Colonic mucosa (tissue), 4 donors: ENCODE measurements at regions not wholly inside any gene's neighbourhood (a gene's known extent, or its start where the extent isn't known, plus 50 kb on each side); places are given as distances from the start of the nearest gene placed in this dataset.

ENCODE experiments used
- DNase-seq: peaks from one replicate; pipeline ENCODE4 v3.0.0-alpha.2; 2020
- H3K27ac ChIP-seq: fragments of 200-600 bp; one replicate; pipeline ENCODE4 v1.8.0; 2021
- H3K27me3 ChIP-seq: fragments of 200-600 bp; one replicate; pipeline ENCODE4 v1.8.0; 2021
- H3K36me3 ChIP-seq: fragments of 200-600 bp; one replicate; pipeline ENCODE4 v1.8.0; 2021
- H3K4me1 ChIP-seq: fragments of 200-600 bp; one replicate; pipeline ENCODE4 v1.8.0; 2021; ENCODE audit warnings: mild to moderate bottlenecking
- H3K4me3 ChIP-seq: fragments of 200-600 bp; one replicate; pipeline ENCODE4 v1.8.0; 2021
- H3K9ac ChIP-seq, 2 donors: one replicate each; pipeline ENCODE4 v1.7.0; 2013; ENCODE audit warnings: control low read depth in 2 of 2, low read depth in 2 of 2, low read length in 2 of 2
- H3K9me3 ChIP-seq: fragments of 200-600 bp; one replicate; pipeline ENCODE4 v1.8.0; 2021
- CTCF ChIP-seq: fragments of 200-600 bp; IDR thresholded peaks from one replicate; pipeline ENCODE4 v1.8.0; 2022; ENCODE audit warnings: antibody characterized with exemption, mild to moderate bottlenecking
- intact Hi-C: fragments of 100-400 bp; cut with DNase I; formaldehyde crosslinking; loops from one replicate; pipeline ENCODE4 v1.14.1; 2022
- donor health status: healthy.
- donor health status: DM: no; HTN: no; CAD: no.
- donor health status: DM: no; HTN: no; CAD: no.

- Histone ChIP-seq H3K4me3 (no peak overlapping the region), H3K27ac (no peak overlapping the region), H3K4me1 (no peaks in the 10 kb centered on the region), H3K9ac (no peak overlapping the region), H3K9me3 (no peaks in the 10 kb centered on the region), H3K27me3 (no peaks in the 10 kb centered on the region), H3K36me3 (no peaks in the 10 kb centered on the region)
- no peak for DNase-seq
- intact Hi-C loops: no loop called here
- TF ChIP-seq CTCF: no peak
Measured at GRCh38 chr3:160124224-160124623, 101.0 kb upstream of the C3orf80 start.

- Histone ChIP-seq H3K9me3 (no peaks in the 10 kb centered on the region), H3K27me3 (no peaks in the 10 kb centered on the region), H3K27ac (no peak overlapping the region), H3K4me1 (no peaks in the 10 kb centered on the region), H3K4me3 (no peak overlapping the region), H3K36me3 (no peaks in the 10 kb centered on the region), H3K9ac (no peak overlapping the region)
- no peak for TF ChIP-seq CTCF
- no peak for DNase-seq
- intact Hi-C loops: no loop called here
Measured at GRCh38 chr3:160125258-160125657, 100.0 kb upstream of the C3orf80 start.

- H3K27me3 ChIP-seq: no peaks in the 10 kb centered on the region
- TF ChIP-seq CTCF: no peak
Measured at GRCh38 chr3:160126051-160126450, 99.2 kb upstream of the C3orf80 start.

GRCh38 chr3:160126761-160127160 is 98.5 kb upstream of the C3orf80 start:
- H3K27ac ChIP-seq: no peak overlapping the region
- DNase-seq: no peak
- no peak overlapping the region for H3K9ac ChIP-seq
- H3K9me3 ChIP-seq: no peaks in the 10 kb centered on the region
- intact Hi-C loops: no loop called here
- H3K4me3 ChIP-seq: no peak overlapping the region
- no peak for TF ChIP-seq CTCF
- H3K4me1 ChIP-seq: no peaks in the 10 kb centered on the region
- no peaks in the 10 kb centered on the region for H3K36me3 ChIP-seq
- no peaks in the 10 kb centered on the region for H3K27me3 ChIP-seq

More at GRCh38 chr3:160126051-160126450, 99.2 kb upstream of the C3orf80 start:
- no peak overlapping the region for H3K27ac ChIP-seq
- no peaks in the 10 kb centered on the region for H3K9me3 ChIP-seq
- no peak overlapping the region for H3K4me3 ChIP-seq
- intact Hi-C loops: no loop called here
- no peak overlapping the region for H3K9ac ChIP-seq
- no peaks in the 10 kb centered on the region for H3K36me3 ChIP-seq
- no peak for DNase-seq
- no peaks in the 10 kb centered on the region for H3K4me1 ChIP-seq

GRCh38 chr3:160127308-160127707 is 97.9 kb upstream of the C3orf80 start:
- Histone ChIP-seq H3K27ac (no peak overlapping the region), H3K4me3 (no peak overlapping the region), H3K36me3 (no peaks in the 10 kb centered on the region), H3K27me3 (no peaks in the 10 kb centered on the region), H3K9me3 (no peaks in the 10 kb centered on the region), H3K4me1 (no peaks in the 10 kb centered on the region), H3K9ac (no peak overlapping the region)
- intact Hi-C loops: no loop called here
- TF ChIP-seq CTCF: no peak
- no peak for DNase-seq

GRCh38 chr3:160128056-160128455 is 97.2 kb upstream of the C3orf80 start:
- intact Hi-C loops: no loop called here
- Histone ChIP-seq H3K9me3 (no peaks in the 10 kb centered on the region), H3K36me3 (no peaks in the 10 kb centered on the region), H3K9ac (no peak overlapping the region), H3K4me3 (no peak overlapping the region), H3K27ac (no peak overlapping the region), H3K4me1 (no peaks in the 10 kb centered on the region), H3K27me3 (no peaks in the 10 kb centered on the region)
- no peak for DNase-seq
- TF ChIP-seq CTCF: no peak
